ENCODE measurements at regions not wholly inside any gene's neighbourhood (a gene's known extent, or its start where the extent isn't known, plus 50 kb on each side); places are given as distances from the start of the nearest gene placed in this dataset.

DNA sequence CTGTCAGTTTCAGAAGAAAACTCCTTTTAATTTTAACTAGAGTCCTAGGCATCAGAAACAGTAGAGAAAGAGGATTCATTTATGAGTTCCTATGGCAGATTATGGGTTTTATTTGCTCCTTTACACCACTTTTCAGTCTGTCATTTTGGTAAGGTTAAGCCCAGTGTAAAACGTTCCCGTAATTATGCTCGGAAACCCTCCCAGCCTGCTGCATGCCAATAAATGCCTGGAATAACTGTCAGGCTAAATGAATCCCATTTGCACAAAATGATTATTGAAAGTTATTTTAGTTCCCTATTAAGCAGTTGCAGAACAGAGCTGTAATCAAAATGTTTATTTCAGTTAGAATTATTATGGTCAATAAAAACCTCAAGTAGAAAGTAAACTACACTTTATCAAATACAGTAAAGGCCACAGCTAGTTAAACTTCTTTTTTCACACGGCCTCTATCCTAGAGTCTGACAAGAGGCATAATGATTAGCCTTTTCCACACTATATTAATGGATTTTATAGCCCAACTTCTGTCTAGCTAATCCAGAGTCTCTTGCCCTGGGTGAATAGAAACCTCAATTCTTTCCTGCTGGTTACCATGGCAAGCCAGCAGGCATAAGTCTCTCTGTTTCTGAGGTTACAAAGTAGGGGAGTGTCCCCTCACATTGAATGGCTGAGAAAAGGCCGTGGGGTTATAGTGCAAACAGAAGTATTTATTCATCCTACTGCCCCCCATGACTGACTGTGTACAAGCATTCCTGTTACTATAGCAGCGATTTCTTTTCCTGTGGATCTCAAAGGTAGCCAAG, 80.8 kb upstream of the NPVF start:
- Histone ChIP-seq H3K27me3 (ENCODE audit: low read depth, low read length) (no peaks in the 10 kb centered on the region), H3K9me3 (ENCODE audit: insufficient read depth, low read length) (no peaks in the 10 kb centered on the region), H3K4me1 (ENCODE audit: low read length) (no peaks in the 10 kb centered on the region), H3K4me3 (ENCODE audit: low read length) (no peak overlapping the region), H3K9ac (ENCODE audit: low read length) (no peak overlapping the region), H3K79me2 (ENCODE audit: low read length) (no peaks in the 10 kb centered on the region), H3K27ac (ENCODE audit: low read length) (no peak overlapping the region), H2AFZ (ENCODE audit: low read depth, low read length) (no peak overlapping the region), H3K4me2 (ENCODE audit: low read length) (no peak overlapping the region), H3K36me3 (replicated peaks; ENCODE audit: low read depth, low read length) (no peaks in the 10 kb centered on the region), H4K20me1 (ENCODE audit: insufficient read depth, low read length) (no peaks in the 10 kb centered on the region)
- TF ChIP-seq, protein P1, sequence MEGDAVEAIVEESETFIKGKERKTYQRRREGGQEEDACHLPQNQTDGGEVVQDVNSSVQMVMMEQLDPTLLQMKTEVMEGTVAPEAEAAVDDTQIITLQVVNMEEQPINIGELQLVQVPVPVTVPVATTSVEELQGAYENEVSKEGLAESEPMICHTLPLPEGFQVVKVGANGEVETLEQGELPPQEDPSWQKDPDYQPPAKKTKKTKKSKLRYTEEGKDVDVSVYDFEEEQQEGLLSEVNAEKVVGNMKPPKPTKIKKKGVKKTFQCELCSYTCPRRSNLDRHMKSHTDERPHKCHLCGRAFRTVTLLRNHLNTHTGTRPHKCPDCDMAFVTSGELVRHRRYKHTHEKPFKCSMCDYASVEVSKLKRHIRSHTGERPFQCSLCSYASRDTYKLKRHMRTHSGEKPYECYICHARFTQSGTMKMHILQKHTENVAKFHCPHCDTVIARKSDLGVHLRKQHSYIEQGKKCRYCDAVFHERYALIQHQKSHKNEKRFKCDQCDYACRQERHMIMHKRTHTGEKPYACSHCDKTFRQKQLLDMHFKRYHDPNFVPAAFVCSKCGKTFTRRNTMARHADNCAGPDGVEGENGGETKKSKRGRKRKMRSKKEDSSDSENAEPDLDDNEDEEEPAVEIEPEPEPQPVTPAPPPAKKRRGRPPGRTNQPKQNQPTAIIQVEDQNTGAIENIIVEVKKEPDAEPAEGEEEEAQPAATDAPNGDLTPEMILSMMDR (IDR thresholded peaks at IDR 0.05; ENCODE audit: low read depth, low read length), result no peak
- no peak for TF ChIP-seq EZH2phosphoT487 (IDR thresholded peaks at IDR 0.05; ENCODE audit: low read depth)

DNA sequence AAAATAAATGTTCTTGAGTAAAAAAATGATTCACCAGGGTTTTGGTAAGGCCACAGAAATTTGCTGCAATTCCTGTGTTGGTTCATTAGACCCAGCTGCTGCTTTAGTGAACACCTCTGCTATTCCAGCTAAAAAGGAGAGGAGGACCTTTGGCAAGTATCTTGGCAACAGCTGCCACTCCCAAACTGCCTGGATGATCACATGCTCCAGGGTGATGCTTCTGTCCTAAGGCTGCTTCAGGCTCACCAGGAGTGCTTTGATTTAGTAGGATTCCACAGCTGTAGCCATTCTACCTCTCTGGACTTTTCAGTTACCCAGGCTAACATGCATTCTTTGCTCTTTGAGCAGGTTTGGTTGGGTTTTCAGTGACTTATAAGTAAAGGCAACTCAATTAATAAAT, 82.6 kb upstream of the NPVF start:
- H3K4me3 ChIP-seq (ENCODE audit: low read length), result no peak overlapping the region
- H2AFZ ChIP-seq (ENCODE audit: low read depth, low read length), result no peak overlapping the region
- H3K36me3 ChIP-seq (replicated peaks; ENCODE audit: low read depth, low read length), result no peaks in the 10 kb centered on the region
- H3K27ac ChIP-seq (ENCODE audit: low read length), result no peak overlapping the region
- no peaks in the 10 kb centered on the region for H3K27me3 ChIP-seq (ENCODE audit: low read depth, low read length)
- TF ChIP-seq, protein P1 (IDR thresholded peaks at IDR 0.05; ENCODE audit: low read depth, low read length), result no peak
- TF ChIP-seq EZH2phosphoT487 (IDR thresholded peaks at IDR 0.05; ENCODE audit: low read depth), result no peak
- no peak overlapping the region for H3K4me2 ChIP-seq (ENCODE audit: low read length)
- H4K20me1 ChIP-seq (ENCODE audit: insufficient read depth, low read length), result no peaks in the 10 kb centered on the region
- no peak overlapping the region for H3K9ac ChIP-seq (ENCODE audit: low read length)
- H3K79me2 ChIP-seq (ENCODE audit: low read length), result no peaks in the 10 kb centered on the region
- H3K4me1 ChIP-seq (ENCODE audit: low read length), result no peaks in the 10 kb centered on the region
- no peaks in the 10 kb centered on the region for H3K9me3 ChIP-seq (ENCODE audit: insufficient read depth, low read length)

DNA sequence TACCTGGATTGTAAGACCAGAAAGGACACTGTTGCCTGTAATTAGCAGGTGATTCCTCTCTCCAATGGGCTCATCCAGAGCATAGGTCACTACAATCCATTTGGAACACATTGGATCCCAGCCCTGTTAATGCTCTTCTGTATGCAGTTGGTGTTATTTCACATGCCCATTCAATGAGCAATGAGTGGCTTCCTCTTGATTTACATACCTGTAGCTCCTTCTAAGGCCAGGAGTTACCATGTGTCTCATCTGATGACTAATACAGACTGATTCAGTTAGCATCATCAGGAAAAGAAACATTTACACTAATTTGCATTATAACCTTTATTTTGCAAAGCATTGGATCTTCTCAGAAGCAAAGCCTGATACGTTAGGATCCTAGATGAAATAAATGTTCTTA, 83.1 kb upstream of the NPVF start:
- H3K9me3 ChIP-seq (ENCODE audit: insufficient read depth, low read length), result no peaks in the 10 kb centered on the region
- no peak overlapping the region for H3K9ac ChIP-seq (ENCODE audit: low read length)
- H3K27ac ChIP-seq (ENCODE audit: low read length), result no peak overlapping the region
- H3K4me2 ChIP-seq (ENCODE audit: low read length), result no peak overlapping the region
- no peaks in the 10 kb centered on the region for H4K20me1 ChIP-seq (ENCODE audit: insufficient read depth, low read length)
- no peaks in the 10 kb centered on the region for H3K79me2 ChIP-seq (ENCODE audit: low read length)
- TF ChIP-seq EZH2phosphoT487 (IDR thresholded peaks at IDR 0.05; ENCODE audit: low read depth), result no peak
- TF ChIP-seq, protein P1 (IDR thresholded peaks at IDR 0.05; ENCODE audit: low read depth, low read length), result no peak
- no peaks in the 10 kb centered on the region for H3K4me1 ChIP-seq (ENCODE audit: low read length)
- H3K36me3 ChIP-seq (replicated peaks; ENCODE audit: low read depth, low read length), result no peaks in the 10 kb centered on the region
- no peaks in the 10 kb centered on the region for H3K27me3 ChIP-seq (ENCODE audit: low read depth, low read length)
- no peak overlapping the region for H2AFZ ChIP-seq (ENCODE audit: low read depth, low read length)
- H3K4me3 ChIP-seq (ENCODE audit: low read length), result no peak overlapping the region

DNA sequence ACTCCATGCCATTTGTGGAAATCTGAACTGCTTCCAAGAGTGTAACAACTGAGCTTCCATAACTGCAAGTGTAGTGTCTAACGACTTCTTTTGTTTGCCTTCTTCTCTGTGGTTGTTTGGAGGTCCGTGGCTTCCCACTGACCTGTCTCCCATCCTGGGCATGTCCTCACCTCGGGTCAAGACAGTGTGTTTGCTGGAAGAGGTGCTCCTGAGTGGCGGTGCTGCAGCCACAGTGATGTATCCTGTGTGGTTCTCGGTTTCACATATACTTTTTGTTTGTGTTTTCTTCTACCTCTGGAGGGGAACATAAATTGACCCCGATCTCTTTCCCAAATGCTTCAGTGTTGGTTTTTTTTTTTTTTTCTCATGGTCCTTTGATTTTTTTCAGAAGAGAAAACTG, 84.7 kb upstream of the NPVF start:
- H3K9me3 ChIP-seq (ENCODE audit: insufficient read depth, low read length), result no peaks in the 10 kb centered on the region
- no peak for TF ChIP-seq EZH2phosphoT487 (IDR thresholded peaks at IDR 0.05; ENCODE audit: low read depth)
- TF ChIP-seq, protein P1 (IDR thresholded peaks at IDR 0.05; ENCODE audit: low read depth, low read length), result no peak
- H3K4me3 ChIP-seq (ENCODE audit: low read length), result no peak overlapping the region
- H3K79me2 ChIP-seq (ENCODE audit: low read length), result no peaks in the 10 kb centered on the region
- no peaks in the 10 kb centered on the region for H3K4me1 ChIP-seq (ENCODE audit: low read length)
- H3K27ac ChIP-seq (ENCODE audit: low read length), result no peak overlapping the region
- no peaks in the 10 kb centered on the region for H3K27me3 ChIP-seq (ENCODE audit: low read depth, low read length)
- no peaks in the 10 kb centered on the region for H3K36me3 ChIP-seq (replicated peaks; ENCODE audit: low read depth, low read length)
- H4K20me1 ChIP-seq (ENCODE audit: insufficient read depth, low read length), result no peaks in the 10 kb centered on the region
- no peak overlapping the region for H2AFZ ChIP-seq (ENCODE audit: low read depth, low read length)
- H3K9ac ChIP-seq (ENCODE audit: low read length), result no peak overlapping the region
- no peak overlapping the region for H3K4me2 ChIP-seq (ENCODE audit: low read length)

Data from OCI-LY3 (cell line).